IMR-90 (cell line): ENCODE measurements at regions not wholly inside any gene's neighbourhood (a gene's known extent, or its start where the extent isn't known, plus 50 kb on each side); places are given as distances from the start of the nearest gene placed in this dataset.

Experiments used
- ATAC-seq: fragments of 200-7000 bp; cut with Tn5 transposase; 2 replicates; pipeline ENCODE4 v1.9.1; 2020; ENCODE audit warnings: low read depth, mild to moderate bottlenecking, moderate library complexity
- BruUV-seq: library from RNA; stranded (reverse); fragments of 400-500 nt; replicated peaks from 2 replicates; lab custom pipeline; 2021; lab: Mats Ljungman, UMichigan
- CTCF ChIA-PET: fragments of 300-600 bp; formaldehyde crosslinking; extraction: SDS; loops from one replicate; lab custom pipeline; 2021; ENCODE audit warnings: antibody characterized with exemption; lab: Yijun Ruan, JAX
- POLR2A ChIA-PET: fragments of 300-600 bp; sonication (Branson Sonifier 250); formaldehyde crosslinking; loops from one replicate; lab custom pipeline; 2022; ENCODE audit warnings: antibody characterized with exemption; ENCODE audit not compliant: unreplicated experiment; lab: Charles Lee
- DNase-seq: peaks from one replicate; pipeline ENCODE4 v3.0.0; 2013
- H2AFZ ChIP-seq: replicated peaks from 2 replicates; pipeline ENCODE3; 2013; ENCODE audit warnings: low read length, mild to moderate bottlenecking; ENCODE audit not compliant: poor library complexity
- H2AK5ac ChIP-seq: 2 replicates; pipeline ENCODE4 v1.6.1; 2013; ENCODE audit warnings: low read depth, low read length, inconsistent platforms
- H2AK9ac ChIP-seq: replicated peaks from 2 replicates; pipeline ENCODE3; 2013; ENCODE audit warnings: mild to moderate bottlenecking, low read depth, low read length, moderate library complexity; ENCODE audit not compliant: poor library complexity
- H2BK120ac ChIP-seq: 2 replicates; pipeline ENCODE4 v1.6.1; 2013; ENCODE audit warnings: low read depth, low read length, inconsistent platforms
- H2BK15ac ChIP-seq: 3 replicates; pipeline ENCODE4 v1.6.1; 2013; ENCODE audit warnings: low read depth, low read length, inconsistent platforms
- H2BK20ac ChIP-seq: 2 replicates; pipeline ENCODE4 v1.6.1; 2013; ENCODE audit warnings: low read depth, mild to moderate bottlenecking, inconsistent platforms, low read length, moderate library complexity
- H2BK5ac ChIP-seq: 2 replicates; pipeline ENCODE4 v1.6.1; 2013; ENCODE audit warnings: mild to moderate bottlenecking, low read depth, low read length, inconsistent platforms; ENCODE audit not compliant: poor library complexity, severe bottlenecking
- H3K14ac ChIP-seq: replicated peaks from 2 replicates; pipeline ENCODE4 v1.6.1; 2013; ENCODE audit warnings: low read depth, low read length, inconsistent platforms
- H3K18ac ChIP-seq: 2 replicates; pipeline ENCODE4 v1.6.1; 2013; ENCODE audit warnings: low read depth, low read length, control low read depth
- H3K23ac ChIP-seq: 2 replicates; pipeline ENCODE4 v1.6.1; 2013; ENCODE audit warnings: low read depth, low read length, inconsistent platforms
- H3K27ac ChIP-seq: 2 replicates; pipeline ENCODE4 v1.5.1; 2013; ENCODE audit warnings: mild to moderate bottlenecking, control low read depth, low read length; ENCODE audit not compliant: insufficient read depth
- H3K27me3 ChIP-seq: 2 replicates; pipeline ENCODE4 v1.6.1; 2013; ENCODE audit warnings: low read length; ENCODE audit not compliant: control insufficient read depth, insufficient read depth
- H3K36me3 ChIP-seq: 2 replicates; pipeline ENCODE4 v1.6.1; 2013; ENCODE audit warnings: low read length, mixed read lengths; ENCODE audit not compliant: control insufficient read depth, insufficient read depth
- H3K4ac ChIP-seq: 2 replicates; pipeline ENCODE4 v1.6.1; 2013; ENCODE audit warnings: low read depth, low read length, inconsistent platforms
- H3K4me1 ChIP-seq: 2 replicates; pipeline ENCODE4 v1.6.1; 2013; ENCODE audit warnings: low read length, mixed read lengths; ENCODE audit not compliant: control insufficient read depth, insufficient read depth
- H3K4me2 ChIP-seq: 2 replicates; pipeline ENCODE4 v1.6.1; 2013; ENCODE audit warnings: low read depth, mild to moderate bottlenecking, control low read depth, low read length, moderate library complexity
- H3K4me3 ChIP-seq: 2 replicates; pipeline ENCODE4 v1.5.1; 2013; ENCODE audit warnings: low read depth, mild to moderate bottlenecking, control low read depth, low read length, moderate library complexity; ENCODE audit not compliant: insufficient read depth
- H3K56ac ChIP-seq: 2 replicates; pipeline ENCODE4 v1.6.1; 2013; ENCODE audit warnings: low read length, inconsistent platforms; ENCODE audit not compliant: insufficient read depth; ENCODE audit errors: extremely low read depth
- H3K79me1 ChIP-seq, 2 experiments: 2 replicates each; pipeline ENCODE4 v1.6.1; 2013; ENCODE audit warnings: low read length in 2 of 2, inconsistent platforms in 1 of 2, low read depth in 1 of 2
- H3K9ac ChIP-seq: 2 replicates; pipeline ENCODE4 v1.6.1; 2013; ENCODE audit warnings: low read depth, low read length, control low read depth
- H3K9me1 ChIP-seq: 2 replicates; pipeline ENCODE4 v1.6.1; 2013; ENCODE audit warnings: low read length, inconsistent platforms; ENCODE audit not compliant: insufficient read depth
- H3K9me3 ChIP-seq: 2 replicates; pipeline ENCODE4 v1.6.1; 2013; ENCODE audit warnings: low read length; ENCODE audit not compliant: control insufficient read depth, insufficient read depth
- H4K20me1 ChIP-seq: 2 replicates; pipeline ENCODE4 v1.6.1; 2013; ENCODE audit warnings: low read length, inconsistent platforms; ENCODE audit not compliant: insufficient read depth
- H4K5ac ChIP-seq: 2 replicates; pipeline ENCODE4 v1.6.1; 2013; ENCODE audit warnings: mild to moderate bottlenecking, low read depth, low read length, control low read depth
- H4K8ac ChIP-seq, 2 experiments: 2 replicates each; pipeline ENCODE4 v1.6.1; 2013; ENCODE audit warnings: low read depth in 2 of 2, low read length in 2 of 2, control low read depth in 1 of 2, inconsistent platforms in 1 of 2
- H4K91ac ChIP-seq: 2 replicates; pipeline ENCODE4 v1.6.1; 2013; ENCODE audit warnings: low read depth, low read length, inconsistent platforms; ENCODE audit not compliant: insufficient read depth
- BHLHE40 ChIP-seq: fragments of 150-350 bp; IDR thresholded peaks from 2 replicates; pipeline ENCODE4 v1.6.1; 2016; ENCODE audit warnings: mild to moderate bottlenecking, low read depth, low read length
- CEBPB ChIP-seq: IDR thresholded peaks from 2 replicates; pipeline ENCODE4 v1.6.1; 2012; ENCODE audit warnings: low read depth, low read length, improper control_type of control experiment
- CHD1 ChIP-seq: IDR thresholded peaks from 2 replicates; pipeline ENCODE4 v1.6.1; 2012; ENCODE audit warnings: low read depth, low read length, improper control_type of control experiment
- CTCF ChIP-seq: conservative IDR thresholded peaks from 2 replicates; pipeline ENCODE4 v1.5.1; 2012; ENCODE audit warnings: mild to moderate bottlenecking, low read depth, low read length, improper control_type of control experiment
- FOS ChIP-seq: fragments of 150-350 bp; IDR thresholded peaks from 2 replicates; pipeline ENCODE4 v1.6.1; 2016; ENCODE audit warnings: low read depth, low read length
- MAFK ChIP-seq: IDR thresholded peaks from 2 replicates; pipeline ENCODE4 v1.6.1; 2012; ENCODE audit warnings: low read depth, low read length, improper control_type of control experiment
- MAZ ChIP-seq: IDR thresholded peaks from 2 replicates; pipeline ENCODE4 v1.6.1; 2012; ENCODE audit warnings: low read depth, mild to moderate bottlenecking, low read length, improper control_type of control experiment, moderate library complexity, borderline replicate concordance
- NFE2L2 ChIP-seq: fragments of 150-350 bp; IDR thresholded peaks from 2 replicates; pipeline ENCODE4 v1.6.1; 2016; ENCODE audit warnings: low read depth, mild to moderate bottlenecking, low read length
- RAD21 ChIP-seq: IDR thresholded peaks from 2 replicates; pipeline ENCODE4 v1.6.1; 2012; ENCODE audit warnings: low read length, improper control_type of control experiment
- RCOR1 ChIP-seq: IDR thresholded peaks from 2 replicates; pipeline ENCODE4 v1.6.1; 2012; ENCODE audit warnings: mild to moderate bottlenecking, low read length, improper control_type of control experiment; ENCODE audit not compliant: insufficient replicate concordance
- RFX5 ChIP-seq: IDR thresholded peaks from 2 replicates; pipeline ENCODE4 v1.8.0; 2012; ENCODE audit warnings: low read depth, mild to moderate bottlenecking, low read length, moderate library complexity
- SMC3 ChIP-seq: fragments of 150-350 bp; IDR thresholded peaks from 2 replicates; pipeline ENCODE4 v1.6.1; 2016; ENCODE audit warnings: low read depth, mild to moderate bottlenecking, antibody characterized with exemption, low read length, moderate library complexity
- USF2 ChIP-seq: fragments of 150-350 bp; IDR thresholded peaks from 2 replicates; pipeline ENCODE4 v1.6.1; 2017; ENCODE audit warnings: mild to moderate bottlenecking, antibody characterized with exemption, low read length, low read depth
- WGBS, 2 experiments: methylation state at CpG; one replicate each; pipeline versions ENCODE4 v1.1.5 to v1.1.7; 2013; ENCODE audit warnings: missing lambda C conversion rate in 2 of 2; ENCODE audit not compliant: insufficient read length in 1 of 2; ENCODE audit errors: extremely low coverage in 2 of 2; 5-methylcytosine and 5-hydroxymethylcytosine counted together
- dilution Hi-C: fragments of 300-500 bp; cut with HindIII; formaldehyde crosslinking; loops from one replicate; pipeline ENCODE4 v1.14.3; 2018; ENCODE audit warnings: low sequenced_read_pairs; ENCODE audit not compliant: unreplicated experiment
- in situ Hi-C: fragments of 300-500 bp; cut with MboI; formaldehyde crosslinking; loops from 3 replicates; pipeline ENCODE4 v1.14.3; 2019; ENCODE audit warnings: low sequenced_read_pairs, inconsistent platforms, mixed read lengths
- intact Hi-C: fragments of 100-400 bp; cut with micrococcal nuclease; formaldehyde crosslinking; loops from 2 replicates; pipeline ENCODE4 v1.10.0; 2022

DNA sequence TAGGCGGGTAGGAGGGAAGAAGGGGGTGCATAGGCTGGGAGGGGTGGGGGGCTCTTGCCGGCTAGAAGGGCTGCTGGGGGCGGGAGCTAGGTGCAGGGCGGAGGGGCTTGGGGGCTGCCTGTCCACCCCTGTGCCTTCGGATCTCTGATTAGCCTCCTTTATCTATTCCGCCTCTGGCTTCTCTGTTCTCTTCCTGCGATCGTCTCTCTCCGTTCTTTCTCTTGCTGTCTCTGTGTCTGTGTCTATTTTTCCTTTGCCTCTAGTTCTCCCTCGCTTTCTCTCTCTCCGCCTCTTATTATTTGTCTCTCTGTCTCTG lies 166.7 kb upstream of the LHX5 start:
- ChIA-PET POLR2A (no interaction called here), CTCF (no interaction called here)
- Histone ChIP-seq H4K91ac (no peak overlapping the region), H2BK120ac (no peak overlapping the region), H3K14ac (no peak overlapping the region), H2AFZ (no peak overlapping the region), H3K4me2 (no peak overlapping the region), H3K79me1 (no peaks in the 10 kb centered on the region), H4K8ac (no peak overlapping the region), H3K27me3 (peaks cover 22% of the 10 kb centered on the region), H2BK20ac (no peak overlapping the region), H4K20me1 (no peaks in the 10 kb centered on the region), H3K36me3 (no peaks in the 10 kb centered on the region), H2BK5ac (no peak overlapping the region), H3K23ac (no peak overlapping the region), H2BK15ac (no peak overlapping the region), H2AK9ac (no peak overlapping the region), H3K9me3 (no peaks in the 10 kb centered on the region), H3K27ac (no peak overlapping the region), H3K56ac (no peak overlapping the region), H2AK5ac (no peak overlapping the region), H3K9ac (no peak overlapping the region), H3K4me3 (no peak overlapping the region), H4K5ac (no peak overlapping the region), H3K4me1 (no peaks in the 10 kb centered on the region), H3K9me1 (no peaks in the 10 kb centered on the region), H3K4ac (no peak overlapping the region), H3K18ac (no peak overlapping the region)
- no peak for ATAC-seq
- no peak for DNase-seq
- WGBS, 2 experiments = 6% methylated on average over 7 of the region's 11 CpGs; no CpG with 5 or more reads in 1 of the 2 experiments
- intact Hi-C loops = no loop called here
- dilution Hi-C loops = no loop called here
- no TSS peak for BruUV-seq
- no peak for TF ChIP-seq MAFK
- TF ChIP-seq RCOR1 = no peak
- TF ChIP-seq MAZ = no peak
- TF ChIP-seq SMC3 = no peak
- TF ChIP-seq USF2 = no peak
- no peak for TF ChIP-seq BHLHE40
- no peak for TF ChIP-seq CEBPB
- TF ChIP-seq FOS = no peak
- TF ChIP-seq NFE2L2 = no peak
- TF ChIP-seq CTCF = no peak
- no peak for TF ChIP-seq RFX5
- no peak for TF ChIP-seq CHD1
- TF ChIP-seq RAD21 = no peak
- in situ Hi-C loops = no loop called here
